ENCODE measurements at regions not wholly inside any gene's neighbourhood (a gene's known extent, or its start where the extent isn't known, plus 50 kb on each side); places are given as distances from the start of the nearest gene placed in this dataset.

DNA sequence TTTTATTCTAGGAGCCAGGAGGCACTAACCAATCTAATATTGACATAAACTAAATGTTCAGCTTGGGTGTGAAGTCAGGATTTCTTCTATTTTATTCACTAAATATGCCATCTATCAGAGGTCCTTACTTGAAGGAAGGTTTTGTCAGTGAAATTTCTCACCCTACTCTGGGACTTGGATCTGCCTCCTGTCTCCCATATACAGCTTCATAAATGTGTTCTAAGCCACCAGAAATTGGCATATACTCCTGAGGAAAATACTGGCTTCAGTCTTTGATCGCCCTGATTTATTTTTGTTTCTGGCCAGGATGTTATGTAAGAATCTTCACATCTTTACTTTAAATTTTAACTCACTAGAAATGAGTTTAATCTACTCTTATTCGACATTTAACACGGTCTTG lies 647.7 kb downstream of the C6orf118 start:
- TF ChIP-seq POLR2A (IDR thresholded peaks at IDR 0.05) (no peak), POLR2AphosphoS5 (IDR thresholded peaks at IDR 0.05) (no peak), EP300 (IDR thresholded peaks at IDR 0.05) (no peak)
- TF ChIP-seq, protein P1, sequence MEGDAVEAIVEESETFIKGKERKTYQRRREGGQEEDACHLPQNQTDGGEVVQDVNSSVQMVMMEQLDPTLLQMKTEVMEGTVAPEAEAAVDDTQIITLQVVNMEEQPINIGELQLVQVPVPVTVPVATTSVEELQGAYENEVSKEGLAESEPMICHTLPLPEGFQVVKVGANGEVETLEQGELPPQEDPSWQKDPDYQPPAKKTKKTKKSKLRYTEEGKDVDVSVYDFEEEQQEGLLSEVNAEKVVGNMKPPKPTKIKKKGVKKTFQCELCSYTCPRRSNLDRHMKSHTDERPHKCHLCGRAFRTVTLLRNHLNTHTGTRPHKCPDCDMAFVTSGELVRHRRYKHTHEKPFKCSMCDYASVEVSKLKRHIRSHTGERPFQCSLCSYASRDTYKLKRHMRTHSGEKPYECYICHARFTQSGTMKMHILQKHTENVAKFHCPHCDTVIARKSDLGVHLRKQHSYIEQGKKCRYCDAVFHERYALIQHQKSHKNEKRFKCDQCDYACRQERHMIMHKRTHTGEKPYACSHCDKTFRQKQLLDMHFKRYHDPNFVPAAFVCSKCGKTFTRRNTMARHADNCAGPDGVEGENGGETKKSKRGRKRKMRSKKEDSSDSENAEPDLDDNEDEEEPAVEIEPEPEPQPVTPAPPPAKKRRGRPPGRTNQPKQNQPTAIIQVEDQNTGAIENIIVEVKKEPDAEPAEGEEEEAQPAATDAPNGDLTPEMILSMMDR (IDR thresholded peaks at IDR 0.05), result no peak
